MM.1S (cell line): ENCODE measurements at regions not wholly inside any gene's neighbourhood (a gene's known extent, or its start where the extent isn't known, plus 50 kb on each side); places are given as distances from the start of the nearest gene placed in this dataset.
"Not testable (repeated sequence)": the region's sequence is repeated elsewhere in the genome, so short reads cannot be mapped to it uniquely, and the experiment has no call there.

Experiments
- DNase-seq: peaks from one replicate; pipeline ENCODE4 v3.0.0-alpha.2; 2015
- H2AFZ ChIP-seq: fragments of 300-600 bp; sonication (generic); 2 replicates; pipeline ENCODE4 v1.6.0; 2016; ENCODE audit warnings: antibody characterized with exemption, low read length
- H3F3A ChIP-seq: fragments of 300-600 bp; sonication (generic); 2 replicates; pipeline ENCODE4 v1.6.1; 2016; ENCODE audit warnings: mild to moderate bottlenecking, antibody characterized with exemption, low read length, moderate library complexity, mixed read lengths; ENCODE audit not compliant: insufficient read depth
- H3K27ac ChIP-seq: fragments of 300-600 bp; sonication (generic); 2 replicates; pipeline ENCODE4 v1.5.1; 2016; ENCODE audit warnings: mild to moderate bottlenecking, low read length
- H3K27me3 ChIP-seq: fragments of 300-600 bp; sonication (generic); replicated peaks from 2 replicates; pipeline ENCODE4 v1.6.0; 2016; ENCODE audit warnings: low read length; ENCODE audit not compliant: insufficient read depth
- H3K36me3 ChIP-seq: fragments of 300-600 bp; sonication (generic); replicated peaks from 2 replicates; pipeline ENCODE4 v1.6.1; 2016; ENCODE audit warnings: mild to moderate bottlenecking, low read length, mixed read lengths; ENCODE audit not compliant: insufficient read depth
- H3K4me1 ChIP-seq: fragments of 300-600 bp; sonication (generic); 2 replicates; pipeline ENCODE4 v1.6.1; 2016; ENCODE audit warnings: low read length, mixed read lengths
- H3K4me2 ChIP-seq: fragments of 300-600 bp; sonication (generic); 2 replicates; pipeline ENCODE4 v1.6.0; 2016; ENCODE audit warnings: low read depth, low read length
- H3K4me3 ChIP-seq: fragments of 300-600 bp; sonication (generic); 2 replicates; pipeline ENCODE4 v1.5.1; 2016; ENCODE audit warnings: low read length, mixed read lengths
- H3K79me2 ChIP-seq: fragments of 300-600 bp; sonication (generic); 2 replicates; pipeline ENCODE4 v1.6.1; 2016; ENCODE audit warnings: mixed run types, low read length, mixed read lengths
- H3K9ac ChIP-seq: fragments of 300-600 bp; sonication (generic); 2 replicates; pipeline ENCODE4 v1.6.1; 2016; ENCODE audit warnings: low read length, mixed read lengths
- H3K9me2 ChIP-seq: fragments of 300-600 bp; sonication (generic); replicated peaks from 2 replicates; pipeline ENCODE4 v1.6.1; 2016; ENCODE audit warnings: mild to moderate bottlenecking, low read length, mixed read lengths; ENCODE audit not compliant: insufficient read depth
- H3K9me3 ChIP-seq: fragments of 300-600 bp; sonication (generic); replicated peaks from 2 replicates; pipeline ENCODE4 v1.6.1; 2016; ENCODE audit warnings: mild to moderate bottlenecking, low read length, mixed read lengths; ENCODE audit not compliant: insufficient read depth
- H4K20me1 ChIP-seq: fragments of 300-600 bp; sonication (generic); 2 replicates; pipeline ENCODE4 v1.6.1; 2016; ENCODE audit warnings: mild to moderate bottlenecking, low read length, moderate library complexity, mixed read lengths; ENCODE audit not compliant: insufficient read depth
- CTCF ChIP-seq: fragments of 300-600 bp; sonication (generic); IDR thresholded peaks from 2 replicates; pipeline ENCODE4 v1.5.1; 2016; ENCODE audit warnings: antibody characterized with exemption, low read length, mixed read lengths
- EZH2 ChIP-seq: fragments of 300-600 bp; sonication (generic); optimal IDR thresholded peaks from 2 replicates; pipeline ENCODE3; 2017; ENCODE audit warnings: low read depth, mild to moderate bottlenecking, antibody characterized with exemption, low read length, mixed read lengths
- EZH2phosphoT487 ChIP-seq: fragments of 300-600 bp; sonication (generic); IDR thresholded peaks from 2 replicates; pipeline ENCODE4 v1.6.1; 2018; ENCODE audit warnings: antibody characterized with exemption, low read length

- Histone ChIP-seq H3K9me3 (no peaks in the 10 kb centered on the region), H3K36me3 (no peaks in the 10 kb centered on the region), H3K4me1 (no peaks in the 10 kb centered on the region), H2AFZ (no peak overlapping the region), H4K20me1 (no peaks in the 10 kb centered on the region), H3K4me3 (no peak overlapping the region), H3F3A (no peaks in the 10 kb centered on the region), H3K9me2 (no peaks in the 10 kb centered on the region), H3K79me2 (no peaks in the 10 kb centered on the region), H3K4me2 (no peak overlapping the region), H3K27me3 (no peaks in the 10 kb centered on the region), H3K9ac (no peak overlapping the region), H3K27ac (no peak overlapping the region)
- DNase-seq: no peak
- TF ChIP-seq EZH2: no peak
- no peak for TF ChIP-seq CTCF
- no peak for TF ChIP-seq EZH2phosphoT487
Measured at GRCh38 chr1:59204001-59204400, 92.9 kb upstream of the FGGY start.

GRCh38 chr1:59206616-59207015 is 90.3 kb upstream of the FGGY start:
- not testable (repeated sequence) for H3K9ac ChIP-seq, H3K27me3 ChIP-seq, H3K79me2 ChIP-seq, H3K27ac ChIP-seq, H3K9me3 ChIP-seq, H2AFZ ChIP-seq, H3K4me1 ChIP-seq, H3K4me2 ChIP-seq, H3K9me2 ChIP-seq, H3K36me3 ChIP-seq, H3F3A ChIP-seq, H4K20me1 ChIP-seq, DNase-seq, H3K4me3 ChIP-seq

GRCh38 chr1:59210430-59210829 is 86.5 kb upstream of the FGGY start:
- not testable (repeated sequence) for H3K36me3 ChIP-seq, H3K9ac ChIP-seq, H3K27ac ChIP-seq, H2AFZ ChIP-seq, H3F3A ChIP-seq, H3K4me3 ChIP-seq, H3K9me3 ChIP-seq, DNase-seq, H3K9me2 ChIP-seq, H3K27me3 ChIP-seq, H3K79me2 ChIP-seq, H3K4me1 ChIP-seq, H3K4me2 ChIP-seq, H4K20me1 ChIP-seq

GRCh38 chr1:59212706-59213105 is 84.2 kb upstream of the FGGY start:
- Histone ChIP-seq H3K27ac (no peak overlapping the region), H2AFZ (no peak overlapping the region), H3K9ac (no peak overlapping the region), H3K4me1 (no peaks in the 10 kb centered on the region), H3K27me3 (no peaks in the 10 kb centered on the region), H3K79me2 (no peaks in the 10 kb centered on the region), H3K4me3 (no peak overlapping the region), H3K36me3 (no peaks in the 10 kb centered on the region), H3K4me2 (no peak overlapping the region), H4K20me1 (no peaks in the 10 kb centered on the region), H3K9me3 (no peaks in the 10 kb centered on the region), H3K9me2 (no peaks in the 10 kb centered on the region), H3F3A (no peaks in the 10 kb centered on the region)
- DNase-seq: no peak
- no peak for TF ChIP-seq EZH2
